NCI-H345 (cell line): ENCODE measurements at regions not wholly inside any gene's neighbourhood (a gene's known extent, or its start where the extent isn't known, plus 50 kb on each side); places are given as distances from the start of the nearest gene placed in this dataset.
"Not testable (repeated sequence)": the region's sequence is repeated elsewhere in the genome, so short reads cannot be mapped to it uniquely, and the experiment has no call there.

Experiments
- DNase-seq: peaks from one replicate; lab custom pipeline; 2025; lab: John Stamatoyannopoulos, UW

GRCh38 chr1:87956750-87957149 is 628.1 kb downstream of the LMO4 start:
- no peak for DNase-seq

GRCh38 chr1:87957331-87957730 is 628.7 kb downstream of the LMO4 start:
- DNase-seq = no peak

GRCh38 chr1:87958201-87958600 is 629.5 kb downstream of the LMO4 start:
- no peak for DNase-seq

GRCh38 chr1:87958716-87959115 is 630.0 kb downstream of the LMO4 start:
- DNase-seq = no peak

GRCh38 chr1:87959236-87959635 is 630.6 kb downstream of the LMO4 start:
- DNase-seq = no peak

GRCh38 chr1:87961992-87962391 is 633.3 kb downstream of the LMO4 start:
- no peak for DNase-seq

- DNase-seq = no peak
These were observed 634.9 kb downstream of the LMO4 start for GRCh38 chr1:87963556-87963955.

- no peak for DNase-seq
These were observed 636.5 kb downstream of the LMO4 start for GRCh38 chr1:87965193-87965592.

GRCh38 chr1:87968197-87968955 is 639.7 kb downstream of the LMO4 start:
- no peak for DNase-seq

GRCh38 chr1:87969040-87969439 is 640.4 kb downstream of the LMO4 start:
- DNase-seq = no peak

GRCh38 chr1:87972811-87973210 is 644.1 kb downstream of the LMO4 start:
- DNase-seq = no peak

GRCh38 chr1:87973896-87974295 is 645.2 kb downstream of the LMO4 start:
- DNase-seq = no peak

GRCh38 chr1:87976316-87976715 is 647.6 kb downstream of the LMO4 start:
- DNase-seq = no peak

GRCh38 chr1:87977145-87977544 is 648.5 kb downstream of the LMO4 start:
- DNase-seq = no peak

- DNase-seq = no peak
These were observed 650.4 kb downstream of the LMO4 start for GRCh38 chr1:87979079-87979478.

- DNase-seq = no peak
These were observed 651.8 kb downstream of the LMO4 start for GRCh38 chr1:87980494-87980893.

GRCh38 chr1:87981386-87981785 is 652.7 kb downstream of the LMO4 start:
- no peak for DNase-seq

- DNase-seq = no peak
These were observed 653.1 kb downstream of the LMO4 start for GRCh38 chr1:87981810-87982209.

- DNase-seq = no peak
These were observed 655.2 kb downstream of the LMO4 start for GRCh38 chr1:87983841-87984240.

- no peak for DNase-seq
These were observed 656.4 kb downstream of the LMO4 start for GRCh38 chr1:87985071-87985470.

- no peak for DNase-seq
These were observed 657.6 kb downstream of the LMO4 start for GRCh38 chr1:87986130-87986866.

- DNase-seq = no peak
These were observed 660.7 kb downstream of the LMO4 start for GRCh38 chr1:87989346-87989745.

- DNase-seq = not testable (repeated sequence)
These were observed 663.9 kb downstream of the LMO4 start for GRCh38 chr1:87992536-87992935.

GRCh38 chr1:87993051-87993450 is 664.4 kb downstream of the LMO4 start:
- no peak for DNase-seq
